Mesendoderm (in vitro differentiated cells): ENCODE measurements at regions not wholly inside any gene's neighbourhood (a gene's known extent, or its start where the extent isn't known, plus 50 kb on each side); places are given as distances from the start of the nearest gene placed in this dataset.
"Not testable (repeated sequence)": the region's sequence is repeated elsewhere in the genome, so short reads cannot be mapped to it uniquely, and the experiment has no call there.

Source experiments
- DNase-seq: peaks from one replicate; pipeline ENCODE4 v3.0.0; 2013
- H2AK5ac ChIP-seq: 2 replicates; pipeline ENCODE4 v1.6.1; 2013; ENCODE audit warnings: low read length, inconsistent platforms
- H2BK120ac ChIP-seq: 2 replicates; pipeline ENCODE4 v1.6.1; 2013; ENCODE audit warnings: low read depth, mild to moderate bottlenecking, low read length, moderate library complexity, mixed read lengths
- H2BK15ac ChIP-seq: replicated peaks from 2 replicates; pipeline ENCODE4 v1.6.1; 2013; ENCODE audit warnings: low read depth, mild to moderate bottlenecking, moderate library complexity
- H2BK5ac ChIP-seq: 2 replicates; pipeline ENCODE4 v1.6.1; 2013; ENCODE audit warnings: low read length, inconsistent platforms
- H3K18ac ChIP-seq: 2 replicates; pipeline ENCODE4 v1.6.1; 2013; ENCODE audit warnings: mild to moderate bottlenecking, low read length, mixed read lengths
- H3K23ac ChIP-seq: one replicate; pipeline ENCODE4 v1.6.1; 2013; ENCODE audit warnings: low read length
- H3K27ac ChIP-seq: 2 replicates; pipeline ENCODE4 v1.5.1; 2013; ENCODE audit warnings: low read depth, mild to moderate bottlenecking, inconsistent platforms, low read length, moderate library complexity
- H3K27me3 ChIP-seq: 2 replicates; pipeline ENCODE4 v1.6.1; 2013; ENCODE audit warnings: low read length, control low read depth, mild to moderate bottlenecking, inconsistent platforms; ENCODE audit not compliant: insufficient read depth, poor library complexity
- H3K36me3 ChIP-seq: 2 replicates; pipeline ENCODE4 v1.6.1; 2013; ENCODE audit warnings: low read length, inconsistent platforms; ENCODE audit not compliant: control insufficient read depth, insufficient read depth
- H3K4ac ChIP-seq: one replicate; pipeline ENCODE4 v1.6.1; 2013; ENCODE audit warnings: low read depth, mild to moderate bottlenecking, low read length, moderate library complexity
- H3K4me1 ChIP-seq: 2 replicates; pipeline ENCODE4 v1.6.1; 2013; ENCODE audit warnings: low read depth, low read length, inconsistent platforms; ENCODE audit not compliant: control insufficient read depth
- H3K4me2 ChIP-seq: 2 replicates; pipeline ENCODE4 v1.6.1; 2013; ENCODE audit warnings: low read length
- H3K4me3 ChIP-seq: 2 replicates; pipeline ENCODE4 v1.5.1; 2013; ENCODE audit warnings: mild to moderate bottlenecking, low read length
- H3K56ac ChIP-seq: one replicate; pipeline ENCODE4 v1.6.1; 2013; ENCODE audit warnings: low read length
- H3K79me1 ChIP-seq: 2 replicates; pipeline ENCODE4 v1.6.1; 2013; ENCODE audit warnings: low read length, inconsistent platforms
- H3K79me2 ChIP-seq: 2 replicates; pipeline ENCODE4 v1.6.1; 2013; ENCODE audit warnings: mild to moderate bottlenecking, low read length; ENCODE audit not compliant: control insufficient read depth, insufficient read depth
- H3K9ac ChIP-seq: 2 replicates; pipeline ENCODE4 v1.6.1; 2013; ENCODE audit warnings: low read length, inconsistent platforms
- H4K5ac ChIP-seq: one replicate; pipeline ENCODE4 v1.6.1; 2013; ENCODE audit warnings: low read length
- H4K8ac ChIP-seq: one replicate; pipeline ENCODE4 v1.6.1; 2013; ENCODE audit warnings: low read depth, mild to moderate bottlenecking, control low read depth, low read length, moderate library complexity
- WGBS: extraction: QIAGEN DNeasy Blood & Tissue Kit; methylation state at CpG from one replicate; pipeline ENCODE4 v1.1.7; 2013; ENCODE audit warnings: low lambda C conversion rate, missing lambda C conversion rate; ENCODE audit not compliant: insufficient coverage; ENCODE audit errors: extremely low coverage; 5-methylcytosine and 5-hydroxymethylcytosine counted together

- H3K79me2 ChIP-seq: no peaks in the 10 kb centered on the region
- no peak overlapping the region for H3K4me3 ChIP-seq
- H4K8ac ChIP-seq: no peak overlapping the region
- no CpG with 5 or more reads among the region's 2 CpGs for WGBS
- no peak overlapping the region for H3K9ac ChIP-seq
- H3K36me3 ChIP-seq: no peaks in the 10 kb centered on the region
- no peak overlapping the region for H3K18ac ChIP-seq
- no peak overlapping the region for H2BK15ac ChIP-seq
- H2BK120ac ChIP-seq: no peak overlapping the region
- H3K56ac ChIP-seq: no peak overlapping the region
- no peak overlapping the region for H2AK5ac ChIP-seq
- no peaks in the 10 kb centered on the region for H3K4me1 ChIP-seq
- no peak overlapping the region for H3K27ac ChIP-seq
- H3K4me2 ChIP-seq: no peak overlapping the region
- no peak overlapping the region for H2BK5ac ChIP-seq
- no peak overlapping the region for H3K4ac ChIP-seq
- H3K27me3 ChIP-seq: no peaks in the 10 kb centered on the region
- no peak overlapping the region for H4K5ac ChIP-seq
- H3K79me1 ChIP-seq: no peaks in the 10 kb centered on the region
- no peak overlapping the region for H3K23ac ChIP-seq
- no peak for DNase-seq
These were observed 614.4 kb upstream of the INTU start for GRCh38 chr4:127018381-127018780.

DNA sequence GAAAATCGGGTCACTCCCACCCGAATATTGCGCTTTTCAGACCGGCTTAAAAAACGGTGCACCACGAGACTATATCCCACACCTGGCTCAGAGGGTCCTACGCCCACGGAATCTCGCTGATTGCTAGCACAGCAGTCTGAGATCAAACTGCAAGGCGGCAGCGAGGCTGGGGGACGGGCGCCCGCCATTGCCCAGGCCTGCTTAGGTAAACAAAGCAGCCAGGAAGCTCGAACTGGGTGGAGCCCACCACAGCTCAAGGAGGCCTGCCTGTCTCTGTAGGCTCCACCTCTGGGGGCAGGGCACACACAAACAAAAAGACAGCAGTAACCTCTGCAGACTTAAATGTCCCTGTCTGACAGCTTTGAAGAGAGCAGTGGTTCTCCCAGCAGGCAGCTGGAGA, 611.9 kb upstream of the INTU start:
- H3K18ac ChIP-seq, H3K4me1 ChIP-seq, DNase-seq, H4K8ac ChIP-seq, H2BK15ac ChIP-seq, H3K23ac ChIP-seq, H3K4me2 ChIP-seq, H3K4me3 ChIP-seq, H3K27ac ChIP-seq, H3K27me3 ChIP-seq, H2AK5ac ChIP-seq, H3K36me3 ChIP-seq, H3K9ac ChIP-seq, H3K56ac ChIP-seq, H4K5ac ChIP-seq, H3K79me2 ChIP-seq, H2BK5ac ChIP-seq, H2BK120ac ChIP-seq, H3K4ac ChIP-seq, H3K79me1 ChIP-seq: not testable (repeated sequence)
- no CpG with 5 or more reads among the region's 15 CpGs for WGBS

DNA sequence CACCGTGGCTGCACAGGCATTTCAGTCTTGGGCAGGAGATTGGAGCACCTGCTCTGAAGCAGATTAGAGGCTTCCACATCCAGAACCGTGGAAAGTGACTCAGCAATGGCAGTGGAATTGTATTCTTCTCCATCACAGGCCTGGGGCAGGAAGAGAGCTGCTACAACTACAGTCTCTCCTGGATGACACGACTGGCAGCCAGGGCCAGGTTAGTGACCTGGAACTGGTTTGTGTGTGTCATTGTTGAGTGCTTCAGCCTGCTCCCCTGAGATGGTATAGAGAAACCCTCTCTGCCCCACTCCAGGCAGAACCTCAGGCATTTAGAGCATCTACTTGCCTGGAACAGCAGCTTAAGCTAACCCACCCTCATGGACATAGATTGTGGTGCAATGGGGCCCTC, 596.5 kb upstream of the INTU start:
- H3K56ac ChIP-seq: no peak overlapping the region
- no peak overlapping the region for H3K4me2 ChIP-seq
- no peaks in the 10 kb centered on the region for H3K79me2 ChIP-seq
- H3K4ac ChIP-seq: no peak overlapping the region
- no peak overlapping the region for H2BK15ac ChIP-seq
- H2AK5ac ChIP-seq: no peak overlapping the region
- no peak overlapping the region for H4K8ac ChIP-seq
- no peaks in the 10 kb centered on the region for H3K79me1 ChIP-seq
- H3K4me1 ChIP-seq: no peaks in the 10 kb centered on the region
- no peak overlapping the region for H4K5ac ChIP-seq
- no peak overlapping the region for H2BK120ac ChIP-seq
- no peak overlapping the region for H3K27ac ChIP-seq
- no peak overlapping the region for H3K4me3 ChIP-seq
- no peak overlapping the region for H3K9ac ChIP-seq
- H3K23ac ChIP-seq: no peak overlapping the region
- no peak overlapping the region for H3K18ac ChIP-seq
- no peak for DNase-seq
- no peaks in the 10 kb centered on the region for H3K27me3 ChIP-seq
- H3K36me3 ChIP-seq: no peaks in the 10 kb centered on the region
- H2BK5ac ChIP-seq: no peak overlapping the region
- no CpG with 5 or more reads among the region's 3 CpGs for WGBS

GRCh38 chr4:127045861-127046260, 586.9 kb upstream of the INTU start:
- Histone ChIP-seq H4K8ac (no peak overlapping the region), H3K79me1 (no peaks in the 10 kb centered on the region), H2BK15ac (no peak overlapping the region), H3K56ac (no peak overlapping the region), H3K18ac (no peak overlapping the region), H3K4me1 (no peaks in the 10 kb centered on the region), H3K4ac (no peak overlapping the region), H3K27me3 (no peaks in the 10 kb centered on the region), H3K79me2 (no peaks in the 10 kb centered on the region), H2BK5ac (no peak overlapping the region), H2AK5ac (no peak overlapping the region), H3K23ac (no peak overlapping the region), H3K4me3 (no peak overlapping the region), H3K36me3 (no peaks in the 10 kb centered on the region), H2BK120ac (no peak overlapping the region), H3K4me2 (no peak overlapping the region), H4K5ac (no peak overlapping the region), H3K9ac (no peak overlapping the region), H3K27ac (no peak overlapping the region)
- whole genome bisulfite sequencing: no CpG with 5 or more reads among the region's 1 CpG
- DNase-seq: no peak

DNA sequence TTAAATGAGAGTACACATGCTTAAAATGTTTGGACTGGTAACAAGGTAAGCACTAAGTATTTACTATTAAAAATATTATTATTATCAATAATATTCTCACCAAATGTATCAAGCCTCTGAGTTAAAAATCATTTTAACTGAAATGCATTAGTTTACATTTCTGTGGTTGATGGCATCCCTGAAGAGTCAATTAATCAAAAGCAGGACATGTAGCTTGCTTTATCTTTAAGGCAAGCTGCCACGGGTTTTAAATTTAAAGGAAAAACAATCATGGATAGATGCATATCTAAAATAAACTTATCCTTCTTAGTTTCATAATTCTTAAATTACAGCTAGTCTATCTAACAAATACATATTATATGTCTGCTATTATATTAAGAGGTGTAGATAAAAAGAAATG, 584.8 kb upstream of the INTU start:
- H4K8ac ChIP-seq: no peak overlapping the region
- no peak overlapping the region for H3K56ac ChIP-seq
- H3K27me3 ChIP-seq: no peaks in the 10 kb centered on the region
- WGBS: no CpG with 5 or more reads among the region's 1 CpG
- H3K9ac ChIP-seq: no peak overlapping the region
- no peak overlapping the region for H2BK5ac ChIP-seq
- no peak overlapping the region for H3K4ac ChIP-seq
- H3K79me2 ChIP-seq: no peaks in the 10 kb centered on the region
- no peak overlapping the region for H2BK120ac ChIP-seq
- no peak overlapping the region for H3K23ac ChIP-seq
- H3K4me2 ChIP-seq: no peak overlapping the region
- H3K4me3 ChIP-seq: no peak overlapping the region
- no peaks in the 10 kb centered on the region for H3K79me1 ChIP-seq
- no peak overlapping the region for H2AK5ac ChIP-seq
- no peaks in the 10 kb centered on the region for H3K4me1 ChIP-seq
- no peak overlapping the region for H3K27ac ChIP-seq
- H3K18ac ChIP-seq: no peak overlapping the region
- no peaks in the 10 kb centered on the region for H3K36me3 ChIP-seq
- H2BK15ac ChIP-seq: no peak overlapping the region
- H4K5ac ChIP-seq: no peak overlapping the region
- no peak for DNase-seq

GRCh38 chr4:127048376-127049044, 584.2 kb upstream of the INTU start:
- Histone ChIP-seq H2BK5ac (no peak overlapping the region), H2BK120ac (no peak overlapping the region), H3K4me3 (no peak overlapping the region), H4K8ac (no peak overlapping the region), H2AK5ac (no peak overlapping the region), H3K27ac (no peak overlapping the region), H3K27me3 (no peaks in the 10 kb centered on the region), H4K5ac (no peak overlapping the region), H3K4me1 (no peaks in the 10 kb centered on the region), H3K79me1 (no peaks in the 10 kb centered on the region), H3K79me2 (no peaks in the 10 kb centered on the region), H3K9ac (no peak overlapping the region), H3K36me3 (no peaks in the 10 kb centered on the region), H3K56ac (no peak overlapping the region), H2BK15ac (no peak overlapping the region), H3K4ac (no peak overlapping the region), H3K18ac (no peak overlapping the region), H3K23ac (no peak overlapping the region), H3K4me2 (no peak overlapping the region)
- no CpG with 5 or more reads among the region's 3 CpGs for WGBS
- no peak for DNase-seq
